HCT116 (cell line): ENCODE measurements at regions not wholly inside any gene's neighbourhood (a gene's known extent, or its start where the extent isn't known, plus 50 kb on each side); places are given as distances from the start of the nearest gene placed in this dataset.

ENCODE experiments used
- CTCF ChIP-seq, 3 experiments: fragments of 200-600 bp in 1 of 3; sonication (generic) in 1 of 3; IDR thresholded peaks in 2 of 3; conservative IDR thresholded peaks in 1 of 3; 2 replicates each; pipeline ENCODE4 v1.5.1; 2012 to 2017; ENCODE audit warnings: low read depth in 2 of 3, low read length in 2 of 3, antibody characterized with exemption in 1 of 3, borderline replicate concordance in 1 of 3, control low read depth in 1 of 3, mild to moderate bottlenecking in 1 of 3, mixed read lengths in 1 of 3, mixed run types in 1 of 3, moderate library complexity in 1 of 3; ENCODE audit not compliant: insufficient read depth in 1 of 3
- EZH2phosphoT487 ChIP-seq: fragments of 200-600 bp; IDR thresholded peaks from 2 replicates; pipeline ENCODE4 v1.6.1; 2018; ENCODE audit warnings: antibody characterized with exemption, borderline replicate concordance
- SRF ChIP-seq: IDR thresholded peaks from 2 replicates; pipeline ENCODE4 v1.6.1; 2012; ENCODE audit warnings: low read depth

- no peak for TF ChIP-seq CTCF (IDR thresholded peaks at IDR 0.05 in 2 of 3, conservative IDR thresholded peaks at IDR 0.05 in 1 of 3; ENCODE audit: borderline replicate concordance in 1 of 3, insufficient read depth in 1 of 3, low read depth in 2 of 3, low read length in 2 of 3)
- TF ChIP-seq EZH2phosphoT487, result no peak
- no peak for TF ChIP-seq SRF
These were observed 345.7 kb downstream of the DEPDC1B start for GRCh38 chr5:60354311-60354710.
